CD4-positive, alpha-beta T cell (primary cell): ENCODE measurements at regions not wholly inside any gene's neighbourhood (a gene's known extent, or its start where the extent isn't known, plus 50 kb on each side); places are given as distances from the start of the nearest gene placed in this dataset.

Experiments used
- ATAC-seq: fragments of 200-7000 bp; cut with Tn5 transposase; one replicate; pipeline ENCODE4 v1.10.0; 2022; ENCODE audit warnings: mild to moderate bottlenecking; ENCODE audit not compliant: poor library complexity
- CTCF ChIA-PET: fragments of 350-600 bp; sonication (Branson Sonifier 250); formaldehyde crosslinking; loops from one replicate; lab custom pipeline; 2021; ENCODE audit warnings: antibody characterized with exemption, inconsistent platforms; lab: Charles Lee
- POLR2A ChIA-PET: fragments of 350-600 bp; sonication (Branson Sonifier 250); formaldehyde crosslinking; loops from one replicate; lab custom pipeline; 2021; ENCODE audit warnings: antibody characterized with exemption, inconsistent platforms; lab: Charles Lee
- DNase-seq, 14 experiments: peaks; one replicate each; pipeline ENCODE4 v3.0.0-alpha.2; 2013 to 2020; ENCODE audit warnings: mixed read lengths in 2 of 14
- H3K27ac ChIP-seq, 2 donors: one replicate each; pipeline versions ENCODE4 v1.5.1 to v1.7.0; 2013; ENCODE audit warnings: low read length in 2 of 2, low read depth in 1 of 2, mild to moderate bottlenecking in 1 of 2
- H3K27me3 ChIP-seq, 2 experiments: 1 replicate in 1 of 2; 2 replicates in 1 of 2; pipeline versions ENCODE4 v1.6.1 to v1.7.0; 2013; ENCODE audit warnings: low read length in 2 of 2, control low read depth in 1 of 2, mild to moderate bottlenecking in 1 of 2, moderate library complexity in 1 of 2; ENCODE audit not compliant: insufficient read depth in 2 of 2, control insufficient read depth in 1 of 2
- H3K36me3 ChIP-seq: one replicate; pipeline ENCODE4 v1.6.1; 2013; ENCODE audit warnings: low read length, control low read depth; ENCODE audit not compliant: insufficient read depth
- H3K4me1 ChIP-seq: one replicate; pipeline ENCODE4 v1.6.1; 2013; ENCODE audit warnings: low read length, control low read depth; ENCODE audit not compliant: insufficient read depth
- H3K4me3 ChIP-seq: one replicate; pipeline ENCODE4 v1.5.1; 2013; ENCODE audit warnings: mild to moderate bottlenecking, low read length, moderate library complexity
- H3K9me3 ChIP-seq, 2 experiments: 1 replicate in 1 of 2; 2 replicates in 1 of 2; pipeline versions ENCODE4 v1.6.1 to v1.7.0; 2013; ENCODE audit warnings: low read length in 2 of 2, mild to moderate bottlenecking in 2 of 2, control low read depth in 1 of 2, moderate library complexity in 1 of 2; ENCODE audit not compliant: control insufficient read depth in 1 of 2, insufficient read depth in 1 of 2
- H3K27ac Mint-ChIP-seq: one replicate; pipeline ENCODE4 v1.8.0; 2020; ENCODE audit warnings: mixed read lengths
- H3K27me3 Mint-ChIP-seq: one replicate; pipeline ENCODE4 v1.8.0; 2021; ENCODE audit warnings: mixed read lengths
- H3K36me3 Mint-ChIP-seq: one replicate; pipeline ENCODE4 v1.8.0; 2021; ENCODE audit warnings: low read depth, mixed read lengths
- H3K4me1 Mint-ChIP-seq: one replicate; pipeline ENCODE4 v1.8.0; 2021; ENCODE audit warnings: low read depth, mixed read lengths
- H3K4me3 Mint-ChIP-seq: one replicate; pipeline ENCODE4 v1.8.0; 2020; ENCODE audit warnings: mild to moderate bottlenecking, mixed read lengths
- H3K9me3 Mint-ChIP-seq: one replicate; pipeline ENCODE4 v1.8.0; 2020; ENCODE audit warnings: mixed read lengths
- intact Hi-C, 2 experiments: fragments of 100-400 bp; cut with DNase I in 1 of 2; cut with micrococcal nuclease in 1 of 2; formaldehyde crosslinking; loops; one replicate each; pipeline versions ENCODE4 v1.15.1 to v1.9.0; 2023 to 2025; cut with DNase I, micrococcal nuclease
- TF ChIP-seq, protein P1 (sequence below): fragments of 200-600 bp; IDR thresholded peaks from one replicate; pipeline ENCODE4 v1.8.0; 2022; ENCODE audit warnings: antibody characterized with exemption, mild to moderate bottlenecking

DNA sequence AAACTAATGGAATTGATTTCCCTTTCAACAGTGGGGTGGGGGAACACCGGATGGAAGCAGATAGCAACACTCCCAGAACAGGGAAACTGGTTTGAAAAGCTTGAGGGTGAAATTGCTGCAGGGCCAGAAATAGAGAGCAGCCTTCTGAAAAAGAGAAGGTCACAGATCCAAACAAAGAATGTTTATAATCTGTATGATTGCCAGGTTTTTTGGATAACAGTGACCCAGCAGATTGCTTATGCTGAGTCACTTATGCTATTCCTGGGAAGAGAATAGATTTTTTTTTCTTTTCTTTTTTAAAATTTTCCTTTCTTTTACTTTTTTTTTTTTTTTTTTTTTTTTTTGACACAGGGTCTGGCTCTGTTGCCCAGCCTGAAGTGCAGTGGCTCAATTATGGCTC, 641.3 kb downstream of the KCNJ2 start:
- Histone ChIP-seq H3K27ac (no peak overlapping the region), H3K4me1 (no peaks in the 10 kb centered on the region), H3K4me3 (no peak overlapping the region), H3K36me3 (no peaks in the 10 kb centered on the region), H3K27me3 (no peaks in the 10 kb centered on the region), H3K9me3 (peaks cover 0 to 6% of the 10 kb centered on the region in 2 experiments)
- Mint-ChIP-seq H3K27ac (no peak overlapping the region), H3K4me1 (no peaks in the 10 kb centered on the region), H3K4me3 (no peak overlapping the region), H3K27me3 (no peaks in the 10 kb centered on the region), H3K36me3 (no peaks in the 10 kb centered on the region), H3K9me3 (no peaks in the 10 kb centered on the region)
- ATAC-seq (no peak), DNase-seq (no peak)
- intact Hi-C loops = loop anchor here in 1 of 2 experiments (10.0 kb wide), 1 partner anchor 64 kb away; no protein-coding TSS in a partner anchor
- TF ChIP-seq, protein P1, sequence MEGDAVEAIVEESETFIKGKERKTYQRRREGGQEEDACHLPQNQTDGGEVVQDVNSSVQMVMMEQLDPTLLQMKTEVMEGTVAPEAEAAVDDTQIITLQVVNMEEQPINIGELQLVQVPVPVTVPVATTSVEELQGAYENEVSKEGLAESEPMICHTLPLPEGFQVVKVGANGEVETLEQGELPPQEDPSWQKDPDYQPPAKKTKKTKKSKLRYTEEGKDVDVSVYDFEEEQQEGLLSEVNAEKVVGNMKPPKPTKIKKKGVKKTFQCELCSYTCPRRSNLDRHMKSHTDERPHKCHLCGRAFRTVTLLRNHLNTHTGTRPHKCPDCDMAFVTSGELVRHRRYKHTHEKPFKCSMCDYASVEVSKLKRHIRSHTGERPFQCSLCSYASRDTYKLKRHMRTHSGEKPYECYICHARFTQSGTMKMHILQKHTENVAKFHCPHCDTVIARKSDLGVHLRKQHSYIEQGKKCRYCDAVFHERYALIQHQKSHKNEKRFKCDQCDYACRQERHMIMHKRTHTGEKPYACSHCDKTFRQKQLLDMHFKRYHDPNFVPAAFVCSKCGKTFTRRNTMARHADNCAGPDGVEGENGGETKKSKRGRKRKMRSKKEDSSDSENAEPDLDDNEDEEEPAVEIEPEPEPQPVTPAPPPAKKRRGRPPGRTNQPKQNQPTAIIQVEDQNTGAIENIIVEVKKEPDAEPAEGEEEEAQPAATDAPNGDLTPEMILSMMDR = no peak
- ChIA-PET POLR2A (no interaction called here), CTCF (no interaction called here)

DNA sequence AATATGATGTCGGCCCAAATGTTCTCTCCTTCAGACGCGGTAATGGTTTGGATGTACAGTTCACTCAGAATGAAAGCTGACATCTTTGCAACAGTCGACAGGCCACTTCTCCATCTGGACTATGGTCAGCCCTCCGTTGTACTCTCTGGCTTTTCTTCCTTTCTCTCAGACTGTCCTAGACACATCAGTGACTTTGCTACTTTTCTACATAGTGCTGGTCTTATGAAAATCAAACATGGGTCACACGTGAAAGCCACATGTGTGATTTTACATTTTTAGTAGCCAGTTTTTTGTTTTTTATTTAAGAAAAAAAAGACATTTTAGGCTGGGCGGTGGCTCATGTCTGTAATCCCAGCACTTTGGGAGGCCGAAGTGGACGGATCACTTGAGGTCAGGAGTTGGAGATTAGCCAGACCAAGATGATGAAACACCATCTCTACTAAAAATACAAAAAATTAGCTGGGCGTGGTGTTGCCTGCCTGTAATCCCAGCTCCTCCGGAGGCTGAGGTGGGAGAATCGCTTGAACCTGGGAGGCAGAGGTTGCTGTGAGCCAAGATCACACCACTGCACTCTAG, 644.1 kb downstream of the KCNJ2 start:
- Mint-ChIP-seq H3K36me3 (no peaks in the 10 kb centered on the region), H3K4me1 (no peaks in the 10 kb centered on the region), H3K4me3 (no peak overlapping the region), H3K27me3 (no peaks in the 10 kb centered on the region), H3K27ac (no peak overlapping the region), H3K9me3 (peaks cover 3% of the 10 kb centered on the region)
- Histone ChIP-seq H3K36me3 (no peaks in the 10 kb centered on the region), H3K27ac (no peak overlapping the region), H3K4me3 (no peak overlapping the region), H3K4me1 (no peaks in the 10 kb centered on the region), H3K9me3 (peaks cover 0 to 6% of the 10 kb centered on the region in 2 experiments), H3K27me3 (no peaks in the 10 kb centered on the region)
- no peak for DNase-seq
- POLR2A ChIA-PET = no interaction called here
- ATAC-seq = no peak
- intact Hi-C loops = loop anchor here in 1 of 2 experiments (10.0 kb wide), 1 partner anchor 61 kb away; no protein-coding TSS in a partner anchor
- TF ChIP-seq, protein P1 = no peak
- CTCF ChIA-PET = no interaction called here

GRCh38 chr17:70819183-70819582, 649.9 kb downstream of the KCNJ2 start:
- TF ChIP-seq, protein P1 = no peak
- DNase-seq (no peak), ATAC-seq (no peak)
- Histone ChIP-seq H3K36me3 (no peaks in the 10 kb centered on the region), H3K4me3 (no peak overlapping the region), H3K9me3 (peaks cover 0 to 3% of the 10 kb centered on the region in 2 experiments), H3K4me1 (no peaks in the 10 kb centered on the region), H3K27ac (no peak overlapping the region), H3K27me3 (no peaks in the 10 kb centered on the region)
- Mint-ChIP-seq H3K27ac (no peak overlapping the region), H3K27me3 (no peaks in the 10 kb centered on the region), H3K4me3 (no peak overlapping the region), H3K36me3 (no peaks in the 10 kb centered on the region), H3K9me3 (peaks cover 15% of the 10 kb centered on the region), H3K4me1 (no peaks in the 10 kb centered on the region)
- CTCF ChIA-PET = no interaction called here
- POLR2A ChIA-PET = no interaction called here
- intact Hi-C loops = loop anchor here in 1 of 2 experiments (10.0 kb wide), 1 partner anchor 56 kb away; no protein-coding TSS in a partner anchor
